ENCODE measurements at regions not wholly inside any gene's neighbourhood (a gene's known extent, or its start where the extent isn't known, plus 50 kb on each side); places are given as distances from the start of the nearest gene placed in this dataset.
"Not testable (repeated sequence)": the region's sequence is repeated elsewhere in the genome, so short reads cannot be mapped to it uniquely, and the experiment has no call there.

- TF ChIP-seq TAF1 (IDR thresholded peaks at IDR 0.05; ENCODE audit: low read depth, low read length), result no peak
- no peak for TF ChIP-seq POLR2A (IDR thresholded peaks at IDR 0.05; ENCODE audit: low read depth, low read length)
- TF ChIP-seq SPI1 (IDR thresholded peaks at IDR 0.05; ENCODE audit: low read depth, low read length), result no peak
- no peak for TF ChIP-seq POU2F2 (IDR thresholded peaks at IDR 0.05; ENCODE audit: low read depth, low read length)
- TF ChIP-seq PAX5 (IDR thresholded peaks at IDR 0.05; ENCODE audit: insufficient read depth, low read length, severe bottlenecking), result no peak
- TF ChIP-seq POLR2AphosphoS5 (IDR thresholded peaks at IDR 0.05; ENCODE audit: low read depth, low read length), result no peak
- FAIRE-seq, result no peak
- DNase-seq (ENCODE audit: insufficient read length, low spot score), result no peak
These were observed 289.2 kb upstream of the SFSWAP start for GRCh38 chr12:131421509-131422186.

- no peak for FAIRE-seq
- TF ChIP-seq PAX5 (IDR thresholded peaks at IDR 0.05; ENCODE audit: insufficient read depth, low read length, severe bottlenecking) (no peak), POLR2A (IDR thresholded peaks at IDR 0.05; ENCODE audit: low read depth, low read length) (no peak), SPI1 (IDR thresholded peaks at IDR 0.05; ENCODE audit: low read depth, low read length) (no peak)
- DNase-seq (ENCODE audit: insufficient read length, low spot score), result no peak
These were observed 288.7 kb upstream of the SFSWAP start for GRCh38 chr12:131422187-131422520.

- no peak for FAIRE-seq
- DNase-seq (ENCODE audit: insufficient read length, low spot score), result no peak
- TF ChIP-seq POLR2A (IDR thresholded peaks at IDR 0.05; ENCODE audit: low read depth, low read length) (no peak), POU2F2 (IDR thresholded peaks at IDR 0.05; ENCODE audit: low read depth, low read length) (no peak), PAX5 (IDR thresholded peaks at IDR 0.05; ENCODE audit: insufficient read depth, low read length, severe bottlenecking) (no peak), POLR2AphosphoS5 (IDR thresholded peaks at IDR 0.05; ENCODE audit: low read depth, low read length) (no peak), SPI1 (IDR thresholded peaks at IDR 0.05; ENCODE audit: low read depth, low read length) (no peak), TAF1 (IDR thresholded peaks at IDR 0.05; ENCODE audit: low read depth, low read length) (no peak)
These were observed 288.1 kb upstream of the SFSWAP start for GRCh38 chr12:131422744-131423143.

GRCh38 chr12:131424270-131424669, 286.6 kb upstream of the SFSWAP start:
- FAIRE-seq, result no peak
- TF ChIP-seq TAF1 (IDR thresholded peaks at IDR 0.05; ENCODE audit: low read depth, low read length) (no peak), POU2F2 (IDR thresholded peaks at IDR 0.05; ENCODE audit: low read depth, low read length) (no peak), SPI1 (IDR thresholded peaks at IDR 0.05; ENCODE audit: low read depth, low read length) (no peak)
- DNase-seq (ENCODE audit: insufficient read length, low spot score), result no peak

- DNase-seq (ENCODE audit: insufficient read length, low spot score) (no peak), FAIRE-seq (no peak)
- no peak for TF ChIP-seq POLR2AphosphoS5 (IDR thresholded peaks at IDR 0.05; ENCODE audit: low read depth, low read length)
- TF ChIP-seq POLR2A (IDR thresholded peaks at IDR 0.05; ENCODE audit: low read depth, low read length), result no peak
- no peak for TF ChIP-seq PAX5 (IDR thresholded peaks at IDR 0.05; ENCODE audit: insufficient read depth, low read length, severe bottlenecking)
- TF ChIP-seq POU2F2 (IDR thresholded peaks at IDR 0.05; ENCODE audit: low read depth, low read length), result no peak
- no peak for TF ChIP-seq SPI1 (IDR thresholded peaks at IDR 0.05; ENCODE audit: low read depth, low read length)
- no peak for TF ChIP-seq TAF1 (IDR thresholded peaks at IDR 0.05; ENCODE audit: low read depth, low read length)
These were observed 285.5 kb upstream of the SFSWAP start for GRCh38 chr12:131425112-131426075.

GRCh38 chr12:131428091-131428685, 282.7 kb upstream of the SFSWAP start:
- FAIRE-seq, result no peak
- TF ChIP-seq POLR2AphosphoS5 (IDR thresholded peaks at IDR 0.05; ENCODE audit: low read depth, low read length) (no peak), SPI1 (IDR thresholded peaks at IDR 0.05; ENCODE audit: low read depth, low read length) (no peak), PAX5 (IDR thresholded peaks at IDR 0.05; ENCODE audit: insufficient read depth, low read length, severe bottlenecking) (no peak), POLR2A (IDR thresholded peaks at IDR 0.05; ENCODE audit: low read depth, low read length) (no peak), POU2F2 (IDR thresholded peaks at IDR 0.05; ENCODE audit: low read depth, low read length) (no peak), TAF1 (IDR thresholded peaks at IDR 0.05; ENCODE audit: low read depth, low read length) (no peak)
- no peak for DNase-seq (ENCODE audit: insufficient read length, low spot score)

GRCh38 chr12:131429221-131429620, 281.7 kb upstream of the SFSWAP start:
- not testable (repeated sequence) for FAIRE-seq; DNase-seq (ENCODE audit: insufficient read length, low spot score)

- FAIRE-seq; DNase-seq (ENCODE audit: insufficient read length, low spot score): not testable (repeated sequence)
These were observed 281.2 kb upstream of the SFSWAP start for GRCh38 chr12:131429697-131430096.

- FAIRE-seq, result no peak
- TF ChIP-seq POU2F2 (IDR thresholded peaks at IDR 0.05; ENCODE audit: low read depth, low read length) (no peak), POLR2A (IDR thresholded peaks at IDR 0.05; ENCODE audit: low read depth, low read length) (no peak), POLR2AphosphoS5 (IDR thresholded peaks at IDR 0.05; ENCODE audit: low read depth, low read length) (no peak), SPI1 (IDR thresholded peaks at IDR 0.05; ENCODE audit: low read depth, low read length) (no peak), PAX5 (IDR thresholded peaks at IDR 0.05; ENCODE audit: insufficient read depth, low read length, severe bottlenecking) (no peak), TAF1 (IDR thresholded peaks at IDR 0.05; ENCODE audit: low read depth, low read length) (no peak)
- no peak for DNase-seq (ENCODE audit: insufficient read length, low spot score)
These were observed 280.6 kb upstream of the SFSWAP start for GRCh38 chr12:131430158-131430742.

GRCh38 chr12:131431126-131431655, 279.7 kb upstream of the SFSWAP start:
- not testable (repeated sequence) for FAIRE-seq; DNase-seq (ENCODE audit: insufficient read length, low spot score)

Measured in GM12891 (cell line).